HFF-Myc (cell line): ENCODE measurements at regions not wholly inside any gene's neighbourhood (a gene's known extent, or its start where the extent isn't known, plus 50 kb on each side); places are given as distances from the start of the nearest gene placed in this dataset.

Source experiments
- DNase-seq: peaks from one replicate; pipeline ENCODE4 v3.0.0-alpha.2; 2011; ENCODE audit warnings: low read depth; ENCODE audit errors: extremely low read depth
- H3K4me3 ChIP-seq: replicated peaks from 2 replicates; pipeline ENCODE4 v1.5.1; 2011; ENCODE audit warnings: low read depth, mild to moderate bottlenecking, control low read depth, low read length
- CTCF ChIP-seq: IDR thresholded peaks from 2 replicates; pipeline ENCODE4 v1.5.1; 2012; ENCODE audit warnings: mild to moderate bottlenecking, low read depth, low read length, control low read depth; ENCODE audit errors: missing control alignments

GRCh38 chr9:134544388-134545214 lies 97.0 kb upstream of the COL5A1 start:
- no peak for TF ChIP-seq CTCF
- DNase-seq = peak; percentile 64

GRCh38 chr9:134545215-134545542 lies 96.4 kb upstream of the COL5A1 start:
- DNase-seq = no peak
- TF ChIP-seq CTCF = no peak
- H3K4me3 ChIP-seq = no peak overlapping the region

More at GRCh38 chr9:134544388-134545214, 97.0 kb upstream of the COL5A1 start:
- no peak overlapping the region for H3K4me3 ChIP-seq

GRCh38 chr9:134545543-134546245 lies 95.9 kb upstream of the COL5A1 start:
- TF ChIP-seq CTCF = no peak
- DNase-seq = peak; percentile 50
- no peak overlapping the region for H3K4me3 ChIP-seq

- no peak for TF ChIP-seq CTCF
- DNase-seq = no peak
- no peak overlapping the region for H3K4me3 ChIP-seq
These were observed 95.3 kb upstream of the COL5A1 start for GRCh38 chr9:134546246-134546731.

GRCh38 chr9:134546746-134547145 lies 94.9 kb upstream of the COL5A1 start:
- no peak overlapping the region for H3K4me3 ChIP-seq
- TF ChIP-seq CTCF = no peak
- no peak for DNase-seq

GRCh38 chr9:134547161-134548100 lies 94.2 kb upstream of the COL5A1 start:
- no peak for TF ChIP-seq CTCF
- H3K4me3 ChIP-seq = no peak overlapping the region
- no peak for DNase-seq
